Breast epithelium (tissue), 4 donors: ENCODE measurements at regions not wholly inside any gene's neighbourhood (a gene's known extent, or its start where the extent isn't known, plus 50 kb on each side); places are given as distances from the start of the nearest gene placed in this dataset.

Experiments
- DNase-seq, 2 donors: peaks; one replicate each; pipeline ENCODE4 v3.0.0-alpha.2; 2019; ENCODE audit warnings: low spot score in 2 of 2
- H3K27ac ChIP-seq, 2 donors: fragments of 200-600 bp; sonication (generic) in 1 of 2; one replicate each; pipeline ENCODE4 v1.5.1; 2016 to 2019; ENCODE audit warnings: mild to moderate bottlenecking in 1 of 2
- H3K27me3 ChIP-seq, 2 donors: fragments of 200-600 bp; sonication (generic) in 1 of 2; one replicate each; pipeline versions ENCODE4 v1.5.1 to v1.6.0; 2017 to 2019; ENCODE audit warnings: control low read depth in 1 of 2, mild to moderate bottlenecking in 1 of 2
- H3K36me3 ChIP-seq: fragments of 200-600 bp; one replicate; pipeline ENCODE4 v1.5.1; 2019
- H3K4me1 ChIP-seq, 2 donors: fragments of 200-600 bp; sonication (generic); one replicate each; pipeline ENCODE4 v1.5.1; 2016 to 2019; ENCODE audit warnings: control low read depth in 1 of 2
- H3K4me3 ChIP-seq, 3 donors: fragments of 200-600 bp; sonication (generic); 1 replicate in 2 of 3; 2 replicates in 1 of 3; pipeline ENCODE4 v1.5.1; 2016 to 2019; ENCODE audit warnings: mild to moderate bottlenecking in 3 of 3, moderate library complexity in 2 of 3
- H3K9me3 ChIP-seq, 2 donors: fragments of 200-600 bp; sonication (generic) in 1 of 2; one replicate each; pipeline ENCODE4 v1.5.1; 2016 to 2019; ENCODE audit warnings: control low read depth in 1 of 2
- POLR2A ChIP-seq: fragments of 450-650 bp; IDR thresholded peaks from one replicate; pipeline ENCODE4 v1.6.1; 2016; ENCODE audit warnings: antibody characterized with exemption, mild to moderate bottlenecking, moderate library complexity
- POLR2AphosphoS5 ChIP-seq, 3 donors: sonication (generic); formaldehyde crosslinking; IDR thresholded peaks; one replicate each; pipeline ENCODE4 v1.6.1; 2017; ENCODE audit warnings: antibody characterized with exemption in 3 of 3
- intact Hi-C: fragments of 100-400 bp; cut with DNase I; formaldehyde crosslinking; loops from one replicate; pipeline ENCODE4 v1.15.1; 2023; ENCODE audit warnings: low total_unique reads
- TF ChIP-seq, protein P1 (sequence below), 3 donors: fragments of 450-650 bp; IDR thresholded peaks; one replicate each; pipeline ENCODE4 v1.5.1; 2016 to 2017; ENCODE audit warnings: antibody characterized with exemption in 3 of 3, mild to moderate bottlenecking in 3 of 3, moderate library complexity in 3 of 3

DNA sequence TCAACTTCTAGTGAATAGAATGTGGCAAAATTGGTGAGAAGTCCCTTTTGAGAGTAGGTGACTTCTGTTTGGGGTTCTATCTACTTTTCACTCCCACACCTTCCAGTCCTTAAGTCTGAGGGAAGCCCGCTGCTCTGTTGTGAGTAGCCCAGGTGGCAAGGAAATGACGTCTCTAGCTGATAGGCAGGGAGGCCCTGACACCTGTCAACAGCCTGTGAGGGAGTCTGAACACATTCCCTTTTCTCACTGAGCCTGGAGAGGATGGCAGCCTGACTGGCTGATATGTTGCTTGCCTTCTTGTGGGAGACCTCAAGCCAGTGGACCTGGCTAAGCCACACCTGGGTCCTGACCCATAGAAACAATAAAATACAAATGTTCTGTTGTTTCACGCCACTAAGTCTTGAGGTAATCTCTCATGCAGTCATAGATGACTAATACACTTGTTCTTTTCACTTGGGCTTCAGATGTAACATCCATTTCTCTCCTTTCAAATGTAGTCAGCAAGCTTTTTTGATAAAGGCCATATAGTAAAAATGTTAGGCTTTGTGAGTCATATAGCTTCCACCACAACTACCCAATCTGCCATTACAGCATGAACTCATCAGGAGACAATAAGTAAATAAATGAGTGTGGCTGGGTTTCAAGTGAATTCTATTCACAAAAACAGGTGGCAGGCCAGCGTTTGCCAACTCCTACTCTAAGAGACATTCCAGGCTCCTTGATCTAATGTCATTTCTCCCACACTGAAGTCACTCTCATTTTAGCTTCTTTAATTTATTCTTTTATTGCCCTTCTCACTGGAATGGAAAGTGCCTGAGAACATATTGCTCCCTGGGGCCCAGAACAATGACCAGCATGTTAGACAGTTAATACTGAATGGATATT, 265.1 kb upstream of the MAD2L1 start:
- Histone ChIP-seq H3K4me3 (no peak overlapping the region), H3K36me3 (no peaks in the 10 kb centered on the region), H3K4me1 (no peaks in the 10 kb centered on the region), H3K9me3 (no peaks in the 10 kb centered on the region), H3K27me3 (no peaks in the 10 kb centered on the region), H3K27ac (no peak overlapping the region)
- intact Hi-C loops, result no loop called here
- DNase-seq, result no peak
- TF ChIP-seq POLR2A (no peak), POLR2AphosphoS5 (IDR thresholded peaks at IDR 0.05) (no peak)
- TF ChIP-seq, protein P1, sequence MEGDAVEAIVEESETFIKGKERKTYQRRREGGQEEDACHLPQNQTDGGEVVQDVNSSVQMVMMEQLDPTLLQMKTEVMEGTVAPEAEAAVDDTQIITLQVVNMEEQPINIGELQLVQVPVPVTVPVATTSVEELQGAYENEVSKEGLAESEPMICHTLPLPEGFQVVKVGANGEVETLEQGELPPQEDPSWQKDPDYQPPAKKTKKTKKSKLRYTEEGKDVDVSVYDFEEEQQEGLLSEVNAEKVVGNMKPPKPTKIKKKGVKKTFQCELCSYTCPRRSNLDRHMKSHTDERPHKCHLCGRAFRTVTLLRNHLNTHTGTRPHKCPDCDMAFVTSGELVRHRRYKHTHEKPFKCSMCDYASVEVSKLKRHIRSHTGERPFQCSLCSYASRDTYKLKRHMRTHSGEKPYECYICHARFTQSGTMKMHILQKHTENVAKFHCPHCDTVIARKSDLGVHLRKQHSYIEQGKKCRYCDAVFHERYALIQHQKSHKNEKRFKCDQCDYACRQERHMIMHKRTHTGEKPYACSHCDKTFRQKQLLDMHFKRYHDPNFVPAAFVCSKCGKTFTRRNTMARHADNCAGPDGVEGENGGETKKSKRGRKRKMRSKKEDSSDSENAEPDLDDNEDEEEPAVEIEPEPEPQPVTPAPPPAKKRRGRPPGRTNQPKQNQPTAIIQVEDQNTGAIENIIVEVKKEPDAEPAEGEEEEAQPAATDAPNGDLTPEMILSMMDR (IDR thresholded peaks at IDR 0.05), result no peak

DNA sequence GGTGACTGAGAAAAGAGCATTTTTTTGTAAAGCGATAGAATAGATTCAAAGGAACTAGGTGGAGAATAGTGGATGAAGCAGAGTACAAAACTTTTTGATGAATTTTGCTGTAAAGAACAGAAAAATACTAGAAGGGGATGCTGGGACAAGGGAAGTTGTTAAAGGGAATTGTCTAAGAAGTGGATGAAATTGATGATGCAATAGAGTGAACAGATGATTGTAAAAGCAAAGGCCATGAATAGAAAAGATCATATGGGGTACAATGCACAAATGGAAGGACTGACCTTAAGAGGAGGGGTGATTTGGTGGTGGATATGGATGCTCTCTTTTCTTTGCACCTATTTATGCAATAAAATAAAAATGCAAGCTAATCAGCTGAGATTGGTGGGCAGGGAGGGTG, 262.7 kb upstream of the MAD2L1 start:
- Histone ChIP-seq H3K4me3 (no peak overlapping the region), H3K27me3 (no peaks in the 10 kb centered on the region), H3K4me1 (no peaks in the 10 kb centered on the region), H3K9me3 (no peaks in the 10 kb centered on the region), H3K27ac (no peak overlapping the region), H3K36me3 (no peaks in the 10 kb centered on the region)
- no peak for DNase-seq
- intact Hi-C loops, result no loop called here
- TF ChIP-seq POLR2A (no peak), POLR2AphosphoS5 (IDR thresholded peaks at IDR 0.05) (no peak)
- TF ChIP-seq, protein P1 (IDR thresholded peaks at IDR 0.05), result no peak

DNA sequence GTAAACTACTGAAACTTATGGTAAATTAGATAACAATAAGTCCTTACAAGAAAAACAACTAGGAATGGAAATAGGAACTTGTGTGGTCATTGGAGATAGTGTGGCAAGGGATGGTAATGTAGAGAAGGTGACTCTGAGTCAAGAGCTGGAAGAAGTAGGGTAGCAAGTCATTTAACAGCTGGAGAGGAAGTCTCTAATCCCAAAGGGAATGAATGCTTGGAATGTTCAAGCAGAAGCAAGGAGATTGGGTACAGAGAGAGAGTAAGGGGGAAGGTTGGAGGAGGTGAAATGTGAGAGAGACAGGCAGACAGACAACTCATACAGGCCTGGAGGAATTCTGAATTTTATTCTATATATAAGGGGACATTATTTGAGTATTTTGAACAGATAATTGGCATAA, 260.6 kb upstream of the MAD2L1 start:
- Histone ChIP-seq H3K36me3 (no peaks in the 10 kb centered on the region), H3K4me3 (no peak overlapping the region), H3K27me3 (no peaks in the 10 kb centered on the region), H3K9me3 (no peaks in the 10 kb centered on the region), H3K4me1 (no peaks in the 10 kb centered on the region), H3K27ac (no peak overlapping the region)
- no peak for TF ChIP-seq POLR2A
- intact Hi-C loops, result no loop called here
- DNase-seq, result no peak

DNA sequence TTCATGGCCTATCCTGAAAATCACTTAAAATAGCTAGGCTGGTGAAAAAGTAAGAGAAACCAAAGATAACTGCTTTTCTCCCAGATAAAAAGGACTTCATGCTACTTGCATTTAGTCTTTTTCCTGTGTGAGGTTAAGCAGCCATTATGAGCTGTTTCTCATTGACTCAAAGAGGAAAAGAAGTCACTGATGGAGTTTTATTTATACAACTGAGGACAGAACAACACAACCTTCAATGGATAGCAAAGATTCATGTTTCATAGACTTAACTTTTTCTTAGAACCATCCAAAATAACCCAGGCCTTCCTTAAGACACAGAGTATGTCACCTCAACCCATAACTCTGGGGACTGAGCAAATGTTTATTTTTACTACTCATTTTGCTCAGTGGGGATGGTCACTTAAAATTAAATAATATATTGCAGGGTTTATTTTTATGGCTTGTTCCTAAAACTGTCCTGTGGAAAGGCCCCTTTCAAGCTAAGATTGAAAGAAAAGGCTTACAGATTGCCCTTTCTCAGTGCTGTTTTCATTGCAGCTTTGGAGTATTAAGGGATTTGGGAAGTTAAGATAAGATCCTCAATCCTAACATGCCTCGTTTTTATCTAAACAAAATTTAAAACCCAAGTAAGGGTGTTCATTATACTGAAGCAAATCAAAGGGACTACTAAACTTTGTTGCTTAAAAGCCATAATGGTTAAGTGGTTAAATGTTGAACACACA, 252.6 kb upstream of the MAD2L1 start:
- Histone ChIP-seq H3K36me3 (no peaks in the 10 kb centered on the region), H3K9me3 (no peaks in the 10 kb centered on the region), H3K27me3 (no peaks in the 10 kb centered on the region), H3K4me1 (no peaks in the 10 kb centered on the region), H3K27ac (no peak overlapping the region), H3K4me3 (no peak overlapping the region)
- TF ChIP-seq POLR2AphosphoS5 (IDR thresholded peaks at IDR 0.05) (no peak), POLR2A (no peak)
- no peak for DNase-seq
- intact Hi-C loops, result no loop called here

DNA sequence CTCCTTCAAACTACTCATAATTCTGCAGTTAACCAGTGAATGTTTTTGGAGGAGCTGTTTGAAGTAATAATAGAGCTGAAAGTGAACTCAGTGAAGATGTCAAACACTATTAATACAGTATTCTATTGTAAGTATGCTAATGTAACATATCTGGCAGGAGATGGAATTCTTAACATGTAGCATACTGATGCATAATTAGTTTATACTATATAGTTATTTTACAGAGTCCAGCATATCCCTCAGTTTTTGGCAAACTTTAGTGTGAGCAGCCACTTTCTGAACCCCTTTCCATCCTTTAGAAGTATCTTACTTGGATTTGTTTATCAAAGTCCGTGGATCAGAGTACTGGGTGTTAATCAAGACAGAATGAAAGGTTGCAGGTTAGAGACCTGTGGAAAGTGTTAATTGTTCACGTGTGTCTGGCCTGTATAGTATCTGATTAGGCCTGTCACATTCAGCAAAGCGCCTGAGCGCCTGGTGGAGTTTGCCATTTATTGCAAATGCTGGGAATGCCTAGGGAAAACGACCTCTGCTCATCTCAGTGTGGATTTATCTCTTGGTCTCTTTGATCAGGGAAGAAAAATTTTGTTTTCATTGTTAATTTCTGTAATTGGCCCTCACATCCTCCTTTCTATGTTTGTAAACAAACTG, 251.7 kb upstream of the MAD2L1 start:
- H3K27me3 ChIP-seq, result no peaks in the 10 kb centered on the region
- DNase-seq, result no peak
- H3K4me1 ChIP-seq, result no peaks in the 10 kb centered on the region
- no peak overlapping the region for H3K4me3 ChIP-seq
- intact Hi-C loops, result no loop called here
- no peak overlapping the region for H3K27ac ChIP-seq
- no peaks in the 10 kb centered on the region for H3K9me3 ChIP-seq
- TF ChIP-seq POLR2A, result no peak
- TF ChIP-seq, protein P1 (IDR thresholded peaks at IDR 0.05), result no peak
- no peak for TF ChIP-seq POLR2AphosphoS5 (IDR thresholded peaks at IDR 0.05)
- H3K36me3 ChIP-seq, result no peaks in the 10 kb centered on the region

DNA sequence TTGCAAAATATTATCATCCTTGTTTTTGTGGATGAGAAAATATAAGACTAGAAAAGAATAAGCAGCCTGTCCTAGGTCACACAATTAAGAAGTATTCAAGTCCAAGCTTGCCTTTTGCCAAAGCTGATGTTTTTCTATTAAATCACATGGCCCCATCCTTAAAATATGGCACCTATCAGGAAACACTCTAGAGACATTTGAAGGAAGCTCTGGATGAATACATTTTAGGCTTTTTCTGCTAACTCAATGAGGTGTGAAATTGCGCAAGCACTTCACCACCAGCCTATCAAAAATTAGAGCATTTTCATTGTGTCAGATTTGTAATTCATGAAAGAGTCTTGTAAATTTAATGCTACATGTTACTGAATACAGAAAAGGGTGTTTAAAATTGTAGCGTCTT, 251.1 kb upstream of the MAD2L1 start:
- TF ChIP-seq POLR2AphosphoS5 (IDR thresholded peaks at IDR 0.05) (no peak), POLR2A (no peak)
- TF ChIP-seq, protein P1 (IDR thresholded peaks at IDR 0.05), result no peak
- no peaks in the 10 kb centered on the region for H3K27me3 ChIP-seq
- no peak overlapping the region for H3K27ac ChIP-seq
- H3K36me3 ChIP-seq, result no peaks in the 10 kb centered on the region
- no peaks in the 10 kb centered on the region for H3K4me1 ChIP-seq
- no peak overlapping the region for H3K4me3 ChIP-seq
- intact Hi-C loops, result no loop called here
- H3K9me3 ChIP-seq, result no peaks in the 10 kb centered on the region
- DNase-seq, result no peak
